ENCODE measurements at regions not wholly inside any gene's neighbourhood (a gene's known extent, or its start where the extent isn't known, plus 50 kb on each side); places are given as distances from the start of the nearest gene placed in this dataset.
A peak's percentile ranks its signal among the peaks of the same experiment; 100 is the strongest.

- WGBS (ENCODE audit: low lambda C conversion rate, missing lambda C conversion rate): 57% methylated on average over 12 of the region's 12 CpGs
- Histone ChIP-seq H3K9me2 (replicated peaks; ENCODE audit: insufficient read depth) (no peaks in the 10 kb centered on the region), H3K4me2 (no peak overlapping the region), H3K79me2 (no peaks in the 10 kb centered on the region), H3K4me1 (ENCODE audit: insufficient read depth) (no peaks in the 10 kb centered on the region), H3K27ac (no peak overlapping the region), H3K36me3 (replicated peaks; ENCODE audit: insufficient read depth, low read depth) (no peaks in the 10 kb centered on the region), H2AFZ (no peak overlapping the region), H3K4me3 (no peak overlapping the region), H3K27me3 (peaks cover 7% of the 10 kb centered on the region), H4K20me1 (ENCODE audit: insufficient read depth, poor library complexity, severe bottlenecking) (no peaks in the 10 kb centered on the region), H3K9me3 (ENCODE audit: low read depth) (no peaks in the 10 kb centered on the region)
- TF ChIP-seq CTCF (IDR thresholded peaks at IDR 0.05; ENCODE audit: poor library complexity) (peak; percentile 75), EZH2phosphoT487 (IDR thresholded peaks at IDR 0.05; ENCODE audit: low read depth, severe bottlenecking, unreplicated experiment) (no peak)
- peak; percentile 83 for DNase-seq (ENCODE audit: low spot score)
These were observed 156.0 kb downstream of the TFCP2L1 start for GRCh38 chr2:121128741-121129659.

GRCh38 chr2:121129692-121130091, 155.3 kb downstream of the TFCP2L1 start:
- H3K4me2 ChIP-seq: no peak overlapping the region
- WGBS (ENCODE audit: low lambda C conversion rate, missing lambda C conversion rate): 87% methylated on average over 6 of the region's 6 CpGs

DNA sequence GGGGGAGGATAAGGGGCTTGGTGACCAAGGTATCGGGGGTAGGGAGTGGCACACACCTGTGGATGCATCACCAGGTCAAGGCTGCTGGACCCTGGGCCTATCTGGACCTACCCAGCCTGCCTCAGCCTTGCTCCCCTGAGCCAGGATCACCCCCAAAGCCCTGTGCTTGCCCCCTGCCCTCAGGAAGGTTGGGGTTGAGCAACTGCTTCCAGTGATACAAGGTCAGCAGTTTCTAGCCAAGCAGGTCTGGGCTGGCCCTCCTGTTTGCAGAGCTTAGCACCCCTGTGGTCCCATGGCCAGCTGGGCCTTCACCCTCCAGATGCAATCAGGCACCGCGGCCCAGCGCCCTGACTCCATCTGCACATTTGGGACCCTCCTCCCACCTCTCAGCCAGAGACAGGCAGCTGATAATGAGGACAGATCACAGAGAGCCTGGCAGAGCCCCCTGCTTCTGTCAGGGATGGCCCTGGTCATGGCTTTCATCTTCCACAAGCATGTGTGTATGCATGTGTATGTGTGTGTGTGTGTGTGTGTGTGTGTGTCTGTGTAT, 154.6 kb downstream of the TFCP2L1 start:
- Histone ChIP-seq H3K27ac (no peak overlapping the region), H4K20me1 (ENCODE audit: insufficient read depth, poor library complexity, severe bottlenecking) (no peaks in the 10 kb centered on the region), H3K79me2 (no peaks in the 10 kb centered on the region), H3K4me1 (ENCODE audit: insufficient read depth) (no peaks in the 10 kb centered on the region), H3K4me2 (no peak overlapping the region), H3K9me2 (replicated peaks; ENCODE audit: insufficient read depth) (no peaks in the 10 kb centered on the region), H3K4me3 (no peak overlapping the region), H2AFZ (no peak overlapping the region), H3K36me3 (replicated peaks; ENCODE audit: insufficient read depth, low read depth) (no peaks in the 10 kb centered on the region), H3K9me3 (ENCODE audit: low read depth) (no peaks in the 10 kb centered on the region), H3K27me3 (peaks cover under 1% of the 10 kb centered on the region)
- TF ChIP-seq EZH2 (IDR thresholded peaks at IDR 0.05; ENCODE audit: borderline replicate concordance): no peak
- TF ChIP-seq CTCF (IDR thresholded peaks at IDR 0.05; ENCODE audit: poor library complexity): no peak
- TF ChIP-seq EZH2phosphoT487 (IDR thresholded peaks at IDR 0.05; ENCODE audit: low read depth, severe bottlenecking, unreplicated experiment): no peak
- DNase-seq (ENCODE audit: low spot score): no peak
- WGBS (ENCODE audit: low lambda C conversion rate, missing lambda C conversion rate): 87% methylated on average over 4 of the region's 4 CpGs

More at GRCh38 chr2:121129692-121130091, 155.3 kb downstream of the TFCP2L1 start:
- no peak for TF ChIP-seq CTCF (IDR thresholded peaks at IDR 0.05; ENCODE audit: poor library complexity)
- TF ChIP-seq EZH2 (IDR thresholded peaks at IDR 0.05; ENCODE audit: borderline replicate concordance): no peak
- TF ChIP-seq EZH2phosphoT487 (IDR thresholded peaks at IDR 0.05; ENCODE audit: low read depth, severe bottlenecking, unreplicated experiment): no peak
- Histone ChIP-seq H3K27me3 (peaks cover 7% of the 10 kb centered on the region), H3K36me3 (replicated peaks; ENCODE audit: insufficient read depth, low read depth) (no peaks in the 10 kb centered on the region), H3K9me2 (replicated peaks; ENCODE audit: insufficient read depth) (no peaks in the 10 kb centered on the region), H2AFZ (no peak overlapping the region), H3K4me3 (no peak overlapping the region), H3K79me2 (no peaks in the 10 kb centered on the region), H3K4me1 (ENCODE audit: insufficient read depth) (no peaks in the 10 kb centered on the region), H3K27ac (no peak overlapping the region), H3K9me3 (ENCODE audit: low read depth) (no peaks in the 10 kb centered on the region), H4K20me1 (ENCODE audit: insufficient read depth, poor library complexity, severe bottlenecking) (no peaks in the 10 kb centered on the region)
- DNase-seq (ENCODE audit: low spot score): no peak
